ENCODE measurements at regions not wholly inside any gene's neighbourhood (a gene's known extent, or its start where the extent isn't known, plus 50 kb on each side); places are given as distances from the start of the nearest gene placed in this dataset.
"Not testable (repeated sequence)": the region's sequence is repeated elsewhere in the genome, so short reads cannot be mapped to it uniquely, and the experiment has no call there.

DNA sequence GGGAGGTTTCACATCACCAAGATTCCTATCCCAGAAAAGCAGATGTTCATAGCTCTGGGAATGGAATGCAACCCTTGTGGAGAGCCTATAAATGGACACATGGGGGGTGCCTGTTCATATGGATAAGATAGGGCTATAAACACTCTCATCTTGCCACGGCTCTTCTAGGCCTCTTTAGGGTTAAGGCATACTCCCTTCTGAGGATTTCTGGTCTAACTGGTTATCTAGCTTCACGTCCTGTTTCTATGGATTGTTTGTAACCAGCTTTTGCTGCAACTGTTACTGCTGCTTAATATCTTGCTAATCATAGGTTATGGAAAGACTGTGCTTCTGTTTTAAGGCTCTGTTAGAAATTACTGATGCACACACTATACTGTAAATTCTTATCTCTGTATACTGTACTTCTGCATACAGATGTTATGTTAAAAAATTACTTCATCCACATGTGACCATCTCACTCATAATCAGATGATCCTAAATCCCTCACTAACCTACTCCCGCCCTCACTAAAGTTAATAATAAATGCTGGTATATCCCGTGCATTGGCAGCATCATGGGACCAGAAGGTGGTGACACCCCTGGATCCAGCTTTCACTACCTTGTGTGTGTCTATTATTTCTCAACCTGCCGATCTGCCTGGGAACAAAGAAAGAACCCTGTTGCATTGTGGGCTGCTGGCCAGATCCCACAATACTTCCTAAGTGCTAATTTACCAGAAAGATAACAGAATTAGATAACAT is 68.7 kb downstream of the PRKAB2 start:
- H3K9me3 Mint-ChIP-seq; DNase-seq; H3K27ac Mint-ChIP-seq; ATAC-seq (replicated peaks in 1 of 2); H3K4me1 Mint-ChIP-seq (ENCODE audit: low read depth); H3K36me3 Mint-ChIP-seq (ENCODE audit: insufficient read depth in 2 of 2); H3K4me3 Mint-ChIP-seq: not testable (repeated sequence)
- peaks cover 38% of the 10 kb centered on the region for H3K27me3 Mint-ChIP-seq (ENCODE audit: low read depth)

DNA sequence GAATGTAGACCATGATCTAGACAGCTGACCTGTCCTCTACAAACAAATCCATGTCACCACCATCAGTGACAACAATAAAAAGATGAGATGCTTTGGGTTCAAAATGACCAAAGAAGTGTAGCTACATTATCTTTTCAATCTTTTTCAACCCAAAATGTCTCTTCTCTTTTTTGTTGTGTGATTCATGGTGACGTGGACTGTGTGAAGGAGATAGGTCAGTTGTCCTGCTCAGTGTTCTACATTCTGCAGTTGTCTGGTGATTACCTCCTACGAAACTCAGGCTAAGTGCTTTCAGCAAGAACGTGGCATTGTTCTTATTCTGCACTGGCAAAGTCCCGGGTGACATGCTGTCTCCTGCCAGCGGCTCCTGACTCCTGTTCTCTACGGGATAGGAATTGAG is 73.1 kb downstream of the PRKAB2 start:
- Mint-ChIP-seq H3K9me3 (no peaks in the 10 kb centered on the region), H3K27me3 (ENCODE audit: low read depth) (peaks cover 29% of the 10 kb centered on the region), H3K4me1 (ENCODE audit: low read depth) (no peaks in the 10 kb centered on the region), H3K4me3 (no peak overlapping the region), H3K36me3 (ENCODE audit: insufficient read depth in 2 of 2) (no peaks in the 10 kb centered on the region), H3K27ac (no peak overlapping the region)
- no peak for DNase-seq
- no peak for ATAC-seq (replicated peaks in 1 of 2)

DNA sequence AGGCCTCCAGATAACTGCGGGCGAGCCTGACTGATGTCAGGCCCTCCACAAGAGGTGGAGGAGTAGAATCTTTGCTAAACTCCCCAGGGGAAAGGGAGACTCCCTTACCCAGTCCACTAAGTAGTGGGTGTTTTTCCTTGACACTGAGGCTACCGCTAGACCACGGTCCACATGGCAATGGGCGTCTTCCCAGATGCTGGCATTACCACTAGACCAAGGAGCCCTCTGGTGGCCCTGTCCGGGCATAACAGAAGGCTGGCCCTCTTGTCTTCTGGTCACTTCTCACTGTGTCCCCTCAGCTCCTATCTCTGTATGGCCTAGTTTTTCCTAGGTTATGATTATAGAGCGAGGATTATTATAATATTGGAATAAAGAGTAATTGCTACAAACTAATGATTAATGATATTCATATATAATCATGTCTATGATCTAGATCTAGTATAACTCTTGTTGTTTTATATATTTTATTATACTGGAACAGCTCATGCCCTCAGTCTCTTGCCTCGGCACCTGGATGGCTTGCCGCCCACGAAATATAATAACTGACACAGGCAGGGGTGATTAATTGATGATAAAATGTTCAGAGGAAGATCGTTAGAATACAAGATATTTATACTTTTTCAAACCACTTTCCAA is 73.8 kb downstream of the PRKAB2 start:
- not testable (repeated sequence) for H3K4me3 Mint-ChIP-seq; H3K4me1 Mint-ChIP-seq (ENCODE audit: low read depth); ATAC-seq (replicated peaks in 1 of 2); H3K36me3 Mint-ChIP-seq (ENCODE audit: insufficient read depth in 2 of 2); H3K27ac Mint-ChIP-seq; H3K9me3 Mint-ChIP-seq
- DNase-seq: peak; percentile 19 to 22
- peaks cover 29% of the 10 kb centered on the region for H3K27me3 Mint-ChIP-seq (ENCODE audit: low read depth)

DNA sequence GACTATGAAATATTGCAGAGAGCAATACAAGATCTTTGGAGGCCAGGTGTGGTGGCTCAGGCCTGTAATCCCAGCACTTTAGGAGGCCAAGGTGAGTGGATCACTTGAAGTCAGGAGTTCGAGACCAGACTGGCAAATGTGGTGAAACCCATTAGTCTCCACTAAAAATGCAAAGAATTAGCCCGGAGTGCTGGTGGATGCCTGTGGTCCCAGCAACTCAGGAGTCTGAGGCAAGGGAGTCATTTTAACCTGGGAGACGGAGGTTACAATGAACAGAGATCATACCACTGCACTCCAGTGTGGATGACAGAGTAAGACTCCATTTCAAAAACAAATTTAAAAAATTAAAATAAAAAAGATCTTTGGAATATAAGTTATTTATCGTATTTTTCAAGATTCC is 76.6 kb downstream of the PRKAB2 start:
- no peak for ATAC-seq (replicated peaks in 1 of 2)
- no peak overlapping the region for H3K27ac Mint-ChIP-seq
- no peak overlapping the region for H3K4me3 Mint-ChIP-seq
- H3K27me3 Mint-ChIP-seq (ENCODE audit: low read depth): peaks cover 28% of the 10 kb centered on the region
- no peaks in the 10 kb centered on the region for H3K4me1 Mint-ChIP-seq (ENCODE audit: low read depth)
- DNase-seq: no peak
- no peaks in the 10 kb centered on the region for H3K9me3 Mint-ChIP-seq
- no peaks in the 10 kb centered on the region for H3K36me3 Mint-ChIP-seq (ENCODE audit: insufficient read depth in 2 of 2)

DNA sequence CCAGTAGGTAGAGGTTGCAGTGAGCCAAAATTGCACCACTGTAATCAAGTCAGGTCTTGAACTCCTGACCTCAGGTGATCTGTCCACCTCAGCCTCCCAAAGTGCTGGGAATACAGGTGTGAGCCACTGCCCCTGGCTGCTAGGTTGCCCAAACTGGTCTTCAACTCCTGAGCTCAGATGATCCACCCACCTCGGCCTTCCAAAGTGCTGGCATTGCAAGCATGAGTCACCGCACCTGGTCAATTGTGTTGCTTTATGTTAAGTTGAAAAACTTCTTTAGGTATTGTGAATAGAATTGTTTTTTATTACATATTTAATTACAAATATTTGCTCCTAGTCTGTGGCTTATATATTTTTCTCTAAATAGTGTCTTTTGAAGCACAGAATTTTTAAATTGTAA is 80.5 kb downstream of the PRKAB2 start:
- DNase-seq: no peak
- Mint-ChIP-seq H3K4me3 (no peak overlapping the region), H3K27me3 (ENCODE audit: low read depth) (peaks cover 29% of the 10 kb centered on the region), H3K9me3 (no peaks in the 10 kb centered on the region), H3K4me1 (ENCODE audit: low read depth) (no peaks in the 10 kb centered on the region), H3K27ac (no peak overlapping the region), H3K36me3 (ENCODE audit: insufficient read depth in 2 of 2) (no peaks in the 10 kb centered on the region)
- ATAC-seq (replicated peaks in 1 of 2): no peak

DNA sequence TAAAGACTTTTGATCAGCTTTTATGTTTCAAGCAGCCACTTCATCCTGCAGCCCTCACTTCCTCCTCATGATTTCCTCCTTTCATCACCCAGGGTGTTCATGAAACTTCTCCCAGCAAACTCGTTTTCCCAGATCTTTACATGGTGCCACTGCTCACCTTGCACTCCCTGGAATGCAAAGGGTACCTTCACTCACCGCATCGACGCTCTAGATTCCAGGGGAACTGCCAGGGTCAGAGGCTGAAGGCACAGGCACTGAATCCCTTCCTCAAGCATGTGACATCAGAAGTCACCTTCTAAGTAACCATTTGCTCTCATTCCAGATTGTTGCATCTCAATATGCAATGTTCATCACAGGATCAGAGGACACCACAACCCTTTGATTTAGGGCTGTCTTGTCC is 82.8 kb downstream of the PRKAB2 start:
- no peaks in the 10 kb centered on the region for H3K9me3 Mint-ChIP-seq
- H3K36me3 Mint-ChIP-seq (ENCODE audit: insufficient read depth in 2 of 2): no peaks in the 10 kb centered on the region
- H3K4me3 Mint-ChIP-seq: no peak overlapping the region
- no peak for DNase-seq
- ATAC-seq (replicated peaks in 1 of 2): no peak
- H3K27me3 Mint-ChIP-seq (ENCODE audit: low read depth): peaks cover 33% of the 10 kb centered on the region
- peaks cover 8% of the 10 kb centered on the region for H3K4me1 Mint-ChIP-seq (ENCODE audit: low read depth)
- no peak overlapping the region for H3K27ac Mint-ChIP-seq

DNA sequence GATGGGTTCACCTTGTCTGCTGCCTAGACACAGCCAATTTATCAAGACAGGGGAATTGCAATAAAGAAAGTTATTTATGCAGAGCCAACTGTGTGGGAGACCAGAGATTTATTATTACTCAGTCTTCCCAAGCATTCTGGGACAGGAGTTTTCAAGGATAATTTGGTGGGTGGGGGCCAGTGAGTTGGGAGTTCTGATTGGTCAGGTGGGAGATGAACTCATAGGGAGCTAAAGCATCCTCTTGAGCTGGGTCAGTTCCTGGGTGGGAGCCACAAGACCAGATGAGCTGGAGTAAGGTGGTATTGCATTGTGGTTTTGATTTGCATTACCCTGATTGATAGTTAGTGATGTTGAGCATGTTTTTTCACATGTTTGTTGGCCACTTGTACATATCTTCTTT is 86.1 kb downstream of the PRKAB2 start:
- Mint-ChIP-seq H3K36me3 (ENCODE audit: insufficient read depth in 2 of 2) (no peaks in the 10 kb centered on the region), H3K4me1 (ENCODE audit: low read depth) (peaks cover 32% of the 10 kb centered on the region), H3K4me3 (no peak overlapping the region), H3K9me3 (no peaks in the 10 kb centered on the region), H3K27me3 (ENCODE audit: low read depth) (peaks cover 49% of the 10 kb centered on the region), H3K27ac (no peak overlapping the region)
- DNase-seq: no peak
- ATAC-seq (replicated peaks in 1 of 2): no peak

DNA sequence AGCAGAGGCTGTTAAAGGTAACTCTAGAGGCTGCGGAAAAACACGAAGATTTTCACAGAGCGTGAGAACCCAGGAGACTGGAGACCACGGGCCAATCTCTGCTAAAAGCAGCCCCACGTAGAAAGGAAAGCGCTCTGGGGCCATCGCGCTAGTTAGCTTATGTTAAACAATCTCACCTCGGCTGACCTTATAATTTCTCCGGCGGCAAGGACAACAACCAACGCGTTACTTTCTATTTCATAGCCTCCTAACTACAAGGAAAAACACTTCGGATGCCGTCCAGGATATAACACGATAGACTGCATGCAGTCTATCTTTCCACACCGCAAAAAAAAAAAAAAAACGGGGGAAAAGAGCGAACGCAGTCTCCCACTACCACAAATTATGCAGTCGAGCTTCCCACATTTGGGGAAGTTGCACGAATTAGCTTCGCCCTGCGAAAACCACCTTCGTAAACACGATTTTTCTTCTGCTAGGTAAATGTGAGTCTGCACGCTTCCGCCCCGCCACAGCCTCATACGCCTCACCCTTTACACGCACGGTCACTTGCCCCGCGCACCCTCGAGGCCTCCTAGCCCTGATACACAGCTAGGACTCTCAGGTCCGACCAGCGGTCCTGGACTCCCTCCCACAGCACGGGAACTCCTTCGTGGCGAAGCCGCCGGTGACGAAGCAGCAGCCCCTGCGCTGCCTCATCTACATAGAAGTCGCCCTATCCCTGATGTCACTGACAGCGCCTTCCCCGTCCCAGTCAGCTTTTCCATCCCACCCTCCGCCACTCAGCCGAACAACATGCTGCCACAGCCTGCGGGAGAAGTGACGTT is 87.8 kb downstream of the PRKAB2 start:
- Mint-ChIP-seq H3K9me3 (no peaks in the 10 kb centered on the region), H3K4me1 (ENCODE audit: low read depth) (peaks cover 47% of the 10 kb centered on the region), H3K4me3 (peak overlapping the region; percentile 94 to 95), H3K27me3 (ENCODE audit: low read depth) (peaks cover 56% of the 10 kb centered on the region), H3K36me3 (ENCODE audit: insufficient read depth in 2 of 2) (peaks cover 0 to 2% of the 10 kb centered on the region in 2 donors), H3K27ac (peak overlapping the region; percentile 100)
- peak; percentile 77 to 80 for ATAC-seq (replicated peaks in 1 of 2)
- DNase-seq: peak; percentile 87 to 90

DNA sequence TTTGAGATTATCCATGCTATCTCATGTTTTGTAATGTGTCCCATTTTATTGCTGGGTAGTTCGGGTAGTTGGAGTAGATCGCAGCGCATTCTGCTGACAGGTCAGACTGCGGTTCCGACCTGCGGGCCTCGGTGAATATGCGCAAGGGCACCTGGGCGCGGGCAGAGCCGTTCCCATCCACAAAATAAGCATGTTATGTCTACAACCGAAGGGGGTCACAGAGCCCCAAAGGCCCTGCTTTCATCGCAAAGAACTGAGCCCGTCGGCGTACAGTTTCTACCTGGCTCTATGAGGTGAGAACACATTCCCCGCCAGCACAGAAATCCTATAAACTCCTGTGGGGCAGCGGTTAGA is 88.4 kb downstream of the PRKAB2 start:
- peaks cover 53% of the 10 kb centered on the region for H3K4me1 Mint-ChIP-seq (ENCODE audit: low read depth)
- H3K4me3 Mint-ChIP-seq: peak overlapping the region; percentile 94 to 95
- H3K27me3 Mint-ChIP-seq (ENCODE audit: low read depth): peaks cover 59% of the 10 kb centered on the region
- H3K36me3 Mint-ChIP-seq (ENCODE audit: insufficient read depth in 2 of 2): peaks cover 0 to 2% of the 10 kb centered on the region in 2 donors
- ATAC-seq (replicated peaks in 1 of 2) (no peak), DNase-seq (no peak)
- H3K9me3 Mint-ChIP-seq: no peaks in the 10 kb centered on the region
- peak overlapping the region; percentile 100 for H3K27ac Mint-ChIP-seq

DNA sequence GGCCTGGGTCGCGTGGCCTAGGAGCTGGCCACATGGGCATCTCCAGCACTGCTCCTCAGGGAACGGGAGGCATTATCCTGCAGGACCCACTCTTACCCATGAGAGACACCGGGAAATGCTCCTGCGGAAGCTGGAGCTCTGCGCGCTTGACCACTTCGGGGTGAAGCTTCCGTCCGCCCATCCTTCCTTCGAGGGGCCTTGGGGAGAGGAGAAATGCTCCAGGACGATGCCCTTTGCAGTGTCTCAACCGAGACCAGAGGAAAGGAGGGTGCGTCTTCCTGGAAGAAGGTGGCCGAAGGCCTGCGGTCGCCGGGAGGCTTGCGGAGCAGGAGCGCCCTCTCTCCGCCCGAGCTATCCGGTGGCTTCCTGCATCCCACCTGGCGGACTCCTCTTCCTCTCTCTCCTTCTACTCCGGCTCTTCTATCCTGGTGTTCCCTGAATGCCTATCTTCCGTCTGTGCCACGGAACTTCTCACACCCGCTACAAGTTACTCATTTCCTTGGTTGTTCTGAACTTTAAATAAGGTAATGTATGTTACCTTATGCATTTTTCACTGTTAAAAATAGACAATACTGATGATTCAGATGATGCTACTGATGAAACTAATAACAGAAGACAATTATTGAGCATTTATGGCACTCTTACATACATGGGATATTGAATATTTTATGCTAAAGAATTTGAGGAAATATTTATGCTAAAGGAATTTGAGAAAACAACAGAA is 91.4 kb downstream of the PRKAB2 start:
- peak overlapping the region; percentile 17 for H3K27ac Mint-ChIP-seq
- H3K4me1 Mint-ChIP-seq (ENCODE audit: low read depth): peaks cover 57% of the 10 kb centered on the region
- peak overlapping the region; percentile 82 to 87 for H3K4me3 Mint-ChIP-seq
- no peaks in the 10 kb centered on the region for H3K9me3 Mint-ChIP-seq
- no peak for ATAC-seq (replicated peaks in 1 of 2)
- DNase-seq: no peak
- peaks cover 0 to 2% of the 10 kb centered on the region in 2 donors for H3K36me3 Mint-ChIP-seq (ENCODE audit: insufficient read depth in 2 of 2)
- peaks cover 70% of the 10 kb centered on the region for H3K27me3 Mint-ChIP-seq (ENCODE audit: low read depth)

DNA sequence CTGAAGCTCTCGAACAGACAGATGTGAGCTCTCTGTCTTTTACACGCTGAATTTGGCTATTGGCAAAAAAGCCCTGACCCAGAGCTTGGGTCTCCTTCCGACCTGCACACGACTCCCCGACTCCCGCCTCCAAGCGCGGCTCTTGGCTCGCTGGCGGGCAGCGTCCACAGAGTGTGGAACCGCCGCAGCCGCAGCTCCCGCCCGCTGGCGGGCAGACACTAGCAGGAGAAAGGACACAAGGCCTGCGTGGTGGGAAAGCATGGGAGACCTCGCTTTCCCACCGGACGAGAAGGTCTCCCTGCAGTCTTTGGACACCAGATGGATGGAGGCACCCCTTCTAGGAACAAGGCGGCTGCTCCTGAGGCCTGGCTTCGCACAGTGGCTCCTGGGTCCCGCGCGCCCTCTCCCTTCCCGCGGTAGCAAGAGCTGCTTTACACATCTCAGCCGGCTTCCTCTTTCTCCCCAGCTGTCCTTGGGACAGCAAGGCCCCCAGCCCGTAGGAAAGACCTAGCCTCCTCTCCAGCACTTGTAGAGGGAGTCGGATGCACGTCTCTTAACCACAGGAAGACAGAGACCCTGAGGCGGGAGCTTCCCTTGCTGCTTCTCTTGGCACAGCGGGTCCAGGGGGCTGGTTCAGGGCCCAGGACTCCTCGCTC is 92.1 kb downstream of the PRKAB2 start:
- Mint-ChIP-seq H3K4me3 (peak overlapping the region; percentile 82 to 87), H3K27me3 (ENCODE audit: low read depth) (peaks cover 77% of the 10 kb centered on the region), H3K4me1 (ENCODE audit: low read depth) (peaks cover 55% of the 10 kb centered on the region), H3K36me3 (ENCODE audit: insufficient read depth in 2 of 2) (peaks cover 0 to 2% of the 10 kb centered on the region in 2 donors), H3K9me3 (no peaks in the 10 kb centered on the region), H3K27ac (peak overlapping the region; percentile 35)
- peak; percentile 12 for DNase-seq
- ATAC-seq (replicated peaks in 1 of 2): no peak

DNA sequence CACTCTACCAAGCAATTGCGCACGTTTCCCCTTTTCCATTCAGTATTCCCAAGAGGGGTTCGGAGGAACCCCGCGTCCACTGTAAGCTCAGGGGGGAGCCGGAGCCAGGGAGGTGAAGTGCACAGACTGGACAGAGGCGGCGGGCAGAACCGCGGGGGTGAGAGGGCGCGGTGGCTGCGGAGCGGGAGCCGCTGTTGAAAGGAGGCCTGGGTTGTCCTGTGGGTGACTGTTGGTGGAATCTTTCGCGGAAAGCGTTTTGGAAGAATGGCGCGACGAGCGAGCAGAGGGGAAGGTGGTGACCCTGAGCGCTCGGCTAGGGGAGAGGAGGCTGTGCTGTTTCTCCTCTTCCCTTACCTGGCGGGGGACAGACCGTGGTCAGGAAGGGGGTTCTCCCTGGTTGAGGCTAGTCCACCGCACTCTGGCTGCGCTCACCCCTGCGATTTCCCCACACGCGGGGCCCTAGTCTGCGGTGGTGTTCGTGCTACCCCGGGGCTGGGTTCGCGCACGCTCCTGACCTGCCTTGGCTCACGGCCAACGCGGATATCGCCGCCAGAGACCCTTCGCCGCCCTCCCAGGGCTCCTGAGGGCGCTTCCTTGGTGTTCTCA is 92.8 kb downstream of the PRKAB2 start:
- peak overlapping the region; percentile 82 to 87 for H3K4me3 Mint-ChIP-seq
- H3K9me3 Mint-ChIP-seq: no peaks in the 10 kb centered on the region
- DNase-seq (peak; percentile 13 to 27), ATAC-seq (replicated peaks in 1 of 2) (no peak)
- H3K27me3 Mint-ChIP-seq (ENCODE audit: low read depth): peaks cover 83% of the 10 kb centered on the region
- H3K4me1 Mint-ChIP-seq (ENCODE audit: low read depth): peaks cover 49% of the 10 kb centered on the region
- H3K27ac Mint-ChIP-seq: no peak overlapping the region
- peaks cover 0 to 2% of the 10 kb centered on the region in 2 donors for H3K36me3 Mint-ChIP-seq (ENCODE audit: insufficient read depth in 2 of 2)

Data from activated T-cell treated with anti-CD3 and anti-CD28 coated beads, Interleukin-2, amount 50 U/mL, for 72 hours (primary cell).